Activated naive CD8-positive, alpha-beta T cell treated with anti-CD3 and anti-CD28 coated beads for 36 hours (primary cell): ENCODE measurements at regions not wholly inside any gene's neighbourhood (a gene's known extent, or its start where the extent isn't known, plus 50 kb on each side); places are given as distances from the start of the nearest gene placed in this dataset.

Source experiments
- DNase-seq: peaks from one replicate; pipeline ENCODE4 v3.0.0; 2021
- H3K27ac Mint-ChIP-seq: one replicate; pipeline ENCODE4 v1.8.0; 2022; ENCODE audit warnings: mild to moderate bottlenecking, moderate library complexity, mixed read lengths
- H3K27me3 Mint-ChIP-seq: one replicate; pipeline ENCODE4 v1.8.0; 2022; ENCODE audit warnings: mild to moderate bottlenecking, mixed read lengths
- H3K36me3 Mint-ChIP-seq: one replicate; pipeline ENCODE4 v1.8.0; 2021; ENCODE audit warnings: mild to moderate bottlenecking, mixed read lengths
- H3K4me1 Mint-ChIP-seq: one replicate; pipeline ENCODE4 v1.8.0; 2021; ENCODE audit warnings: mixed read lengths
- H3K4me3 Mint-ChIP-seq: one replicate; pipeline ENCODE4 v1.8.0; 2022; ENCODE audit warnings: mild to moderate bottlenecking, moderate library complexity, mixed read lengths
- H3K9me3 Mint-ChIP-seq: one replicate; pipeline ENCODE4 v1.8.0; 2022; ENCODE audit warnings: mixed read lengths

DNA sequence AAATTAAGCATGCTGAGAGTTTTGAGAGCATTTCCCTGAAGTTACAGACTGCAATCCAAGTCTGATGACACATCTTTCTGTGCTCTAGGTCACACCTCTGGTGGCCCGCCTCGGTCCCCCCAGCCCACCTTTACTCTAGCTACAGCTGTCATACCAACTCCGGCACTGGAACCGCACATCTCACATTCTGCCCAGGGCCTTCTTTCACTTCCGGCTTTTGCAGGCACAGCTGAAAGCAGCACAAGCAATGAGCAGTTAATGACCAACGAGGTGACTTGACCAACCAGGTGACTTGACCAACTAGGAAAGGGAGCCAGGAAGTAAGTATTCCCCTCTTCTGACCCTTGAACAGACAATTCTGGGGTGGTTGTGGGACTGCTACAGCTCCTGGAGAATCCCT lies 88.6 kb upstream of the MOCS1 start:
- Mint-ChIP-seq H3K36me3 (no peaks in the 10 kb centered on the region), H3K27ac (no peak overlapping the region), H3K9me3 (peaks cover 15% of the 10 kb centered on the region), H3K4me1 (no peaks in the 10 kb centered on the region), H3K27me3 (peaks cover 26% of the 10 kb centered on the region), H3K4me3 (no peak overlapping the region)
- DNase-seq, result no peak

DNA sequence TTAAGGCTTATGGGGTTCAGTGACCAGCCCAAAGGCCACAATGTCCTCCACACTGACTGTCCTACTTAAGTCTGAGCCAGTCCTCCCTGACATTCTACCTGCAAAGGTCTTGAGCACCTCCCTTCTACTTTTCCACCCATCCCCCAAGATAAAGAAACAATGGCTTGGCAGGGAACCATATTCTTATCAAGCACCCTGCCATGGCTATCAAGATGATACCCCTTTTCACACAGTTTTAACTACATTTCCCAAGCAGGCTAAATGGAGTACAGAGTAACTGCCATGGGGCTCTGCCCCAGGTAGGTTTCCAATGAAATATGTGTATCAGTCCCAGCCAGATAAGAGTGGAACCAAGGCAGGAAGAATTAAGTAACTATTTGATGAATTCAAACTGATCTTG lies 85.9 kb upstream of the MOCS1 start:
- no peaks in the 10 kb centered on the region for H3K36me3 Mint-ChIP-seq
- no peaks in the 10 kb centered on the region for H3K4me1 Mint-ChIP-seq
- H3K27ac Mint-ChIP-seq, result no peak overlapping the region
- no peak overlapping the region for H3K4me3 Mint-ChIP-seq
- H3K9me3 Mint-ChIP-seq, result peaks cover 22% of the 10 kb centered on the region
- H3K27me3 Mint-ChIP-seq, result peaks cover 28% of the 10 kb centered on the region
- no peak for DNase-seq

DNA sequence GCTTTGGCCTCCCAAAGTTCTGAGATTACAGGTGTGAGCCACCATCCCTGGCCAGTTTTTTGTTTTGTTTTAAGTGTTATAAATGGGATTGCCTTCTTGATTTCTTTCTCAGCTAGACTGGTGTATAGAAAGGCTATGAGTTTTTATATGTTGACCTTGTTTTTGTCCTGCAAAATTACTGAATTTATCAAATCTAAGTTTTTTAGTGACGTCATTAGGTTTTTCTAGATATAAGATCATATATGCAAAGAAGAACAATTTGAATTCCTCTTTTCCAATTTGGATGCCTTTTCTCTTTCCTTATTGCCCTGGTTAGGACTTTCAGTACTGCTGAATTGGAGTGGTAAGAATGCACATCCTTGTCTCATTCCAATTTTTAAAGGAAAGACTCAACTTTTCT lies 81.3 kb upstream of the MOCS1 start:
- no peaks in the 10 kb centered on the region for H3K4me1 Mint-ChIP-seq
- peaks cover 22% of the 10 kb centered on the region for H3K9me3 Mint-ChIP-seq
- H3K4me3 Mint-ChIP-seq, result no peak overlapping the region

DNA sequence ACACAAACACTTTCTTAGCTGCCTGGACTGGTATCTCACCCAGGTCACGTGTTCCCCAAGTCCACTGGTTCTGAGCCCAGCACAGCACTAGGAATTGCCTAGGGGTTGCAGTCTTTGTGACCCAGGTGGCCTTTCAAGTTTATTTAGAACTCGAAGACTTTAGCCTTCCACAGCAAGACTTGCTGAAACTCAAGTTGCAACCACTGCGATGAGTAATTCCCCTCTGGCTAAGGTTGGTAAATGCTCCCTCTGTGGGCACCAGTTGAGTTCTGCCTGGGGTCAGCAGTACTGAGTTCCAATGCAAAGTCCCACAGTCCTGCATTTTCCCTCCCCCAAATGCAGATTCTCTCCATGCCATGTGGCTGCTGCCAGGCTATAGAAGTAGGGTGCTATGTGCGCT lies 77.6 kb upstream of the MOCS1 start:
- peaks cover 4% of the 10 kb centered on the region for H3K9me3 Mint-ChIP-seq
- H3K27ac Mint-ChIP-seq, result no peak overlapping the region
- peaks cover 20% of the 10 kb centered on the region for H3K27me3 Mint-ChIP-seq
- H3K4me3 Mint-ChIP-seq, result no peak overlapping the region
- H3K4me1 Mint-ChIP-seq, result no peaks in the 10 kb centered on the region
- DNase-seq, result no peak
- no peaks in the 10 kb centered on the region for H3K36me3 Mint-ChIP-seq

More for the DNA sequence above, 81.3 kb upstream of the MOCS1 start:
- no peak for DNase-seq
- Mint-ChIP-seq H3K27ac (no peak overlapping the region), H3K27me3 (peaks cover 26% of the 10 kb centered on the region), H3K36me3 (no peaks in the 10 kb centered on the region)

DNA sequence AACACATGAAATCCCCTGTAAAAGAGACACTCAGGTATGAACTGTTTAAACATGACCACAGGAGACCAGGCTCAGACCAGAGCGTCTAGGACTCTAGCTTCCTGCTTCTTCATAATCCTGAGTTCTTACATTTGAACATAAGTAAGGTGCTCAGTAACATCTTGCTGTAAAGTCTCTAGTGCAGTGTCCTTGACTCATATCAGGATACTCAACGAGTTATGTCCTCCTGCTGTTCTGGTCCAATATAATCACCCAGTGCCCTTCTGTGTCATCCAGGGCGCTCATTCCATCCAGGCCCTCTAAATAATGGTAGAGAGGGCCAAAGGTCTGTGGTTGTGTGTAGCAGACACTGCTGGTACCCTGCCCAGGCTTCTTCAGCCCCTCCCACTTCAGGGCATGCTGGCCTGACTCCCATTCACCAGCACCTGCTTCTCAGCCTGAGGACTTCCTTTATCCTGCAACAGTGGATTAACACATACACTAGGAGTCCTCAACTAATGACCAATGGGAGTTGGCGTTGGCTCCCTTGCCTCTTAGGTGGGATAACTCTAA lies 66.8 kb upstream of the MOCS1 start:
- Mint-ChIP-seq H3K4me3 (no peak overlapping the region), H3K27me3 (peaks cover 25% of the 10 kb centered on the region), H3K36me3 (no peaks in the 10 kb centered on the region), H3K9me3 (peaks cover 14% of the 10 kb centered on the region), H3K27ac (no peak overlapping the region), H3K4me1 (no peaks in the 10 kb centered on the region)
- no peak for DNase-seq

DNA sequence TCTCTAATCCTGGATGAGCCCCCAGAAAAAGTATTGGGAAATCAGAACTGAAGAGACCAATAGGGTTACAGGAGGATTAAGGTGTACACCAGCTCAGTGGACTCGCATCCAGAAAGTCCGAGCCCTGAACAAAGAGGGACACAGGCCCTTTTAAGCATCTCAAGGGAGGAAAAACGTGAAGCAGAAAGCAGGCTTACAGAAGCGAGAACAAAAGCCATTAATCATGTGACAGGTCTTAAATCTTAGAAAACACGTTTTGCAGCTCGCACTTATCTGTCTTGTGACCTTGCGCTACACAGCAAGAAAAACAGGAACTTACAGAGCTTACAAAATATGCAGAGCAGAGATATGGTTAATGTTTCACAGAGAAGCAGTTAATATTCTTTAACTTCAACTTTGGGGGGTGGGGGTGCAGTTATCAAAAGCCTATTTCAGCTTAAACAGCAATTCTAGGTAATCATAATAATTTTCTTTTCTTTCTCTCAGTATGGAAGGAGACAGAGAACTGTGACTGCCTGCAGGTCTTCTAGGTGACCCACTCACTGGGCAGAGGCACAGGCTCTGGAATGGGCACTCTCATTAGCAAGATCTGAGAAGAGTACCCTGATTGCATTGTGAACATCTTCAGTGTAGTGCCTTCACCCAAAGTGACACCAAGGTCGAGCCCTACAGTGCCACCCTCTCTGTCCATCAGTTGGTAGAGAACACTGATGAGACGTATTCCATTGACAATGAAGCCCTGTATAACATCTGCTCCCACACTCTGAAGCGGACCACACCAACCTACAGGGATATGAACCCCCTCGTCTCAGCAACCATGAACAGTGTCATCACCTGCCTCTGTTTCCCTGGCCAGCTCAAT lies 65.0 kb upstream of the MOCS1 start:
- no peaks in the 10 kb centered on the region for H3K36me3 Mint-ChIP-seq
- no peaks in the 10 kb centered on the region for H3K4me1 Mint-ChIP-seq
- peaks cover 14% of the 10 kb centered on the region for H3K9me3 Mint-ChIP-seq
- no peak overlapping the region for H3K4me3 Mint-ChIP-seq
- H3K27me3 Mint-ChIP-seq, result peaks cover 18% of the 10 kb centered on the region
- no peak for DNase-seq
- no peak overlapping the region for H3K27ac Mint-ChIP-seq

DNA sequence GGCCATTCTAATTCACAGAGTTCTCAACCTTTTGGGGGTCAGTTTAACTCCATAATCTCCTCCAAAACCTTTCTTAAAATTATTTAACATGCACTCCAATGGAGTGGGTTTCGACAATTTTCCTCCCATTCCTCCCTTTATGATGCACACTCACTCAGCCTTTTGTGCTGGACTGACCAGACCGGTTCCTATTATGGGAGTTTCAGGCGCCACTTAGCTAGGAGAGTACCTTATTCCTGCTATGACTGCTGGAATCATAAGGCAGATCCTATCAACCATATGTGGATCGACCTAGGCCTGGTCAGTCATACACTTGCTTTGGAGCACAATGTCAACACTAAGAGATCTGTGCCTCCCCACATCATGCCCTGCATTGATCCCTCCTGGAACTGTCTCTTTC lies 63.9 kb upstream of the MOCS1 start:
- no peak overlapping the region for H3K4me3 Mint-ChIP-seq
- H3K4me1 Mint-ChIP-seq, result no peaks in the 10 kb centered on the region
- H3K36me3 Mint-ChIP-seq, result no peaks in the 10 kb centered on the region
- peaks cover 13% of the 10 kb centered on the region for H3K27me3 Mint-ChIP-seq
- peaks cover 18% of the 10 kb centered on the region for H3K9me3 Mint-ChIP-seq
- no peak overlapping the region for H3K27ac Mint-ChIP-seq
- no peak for DNase-seq

DNA sequence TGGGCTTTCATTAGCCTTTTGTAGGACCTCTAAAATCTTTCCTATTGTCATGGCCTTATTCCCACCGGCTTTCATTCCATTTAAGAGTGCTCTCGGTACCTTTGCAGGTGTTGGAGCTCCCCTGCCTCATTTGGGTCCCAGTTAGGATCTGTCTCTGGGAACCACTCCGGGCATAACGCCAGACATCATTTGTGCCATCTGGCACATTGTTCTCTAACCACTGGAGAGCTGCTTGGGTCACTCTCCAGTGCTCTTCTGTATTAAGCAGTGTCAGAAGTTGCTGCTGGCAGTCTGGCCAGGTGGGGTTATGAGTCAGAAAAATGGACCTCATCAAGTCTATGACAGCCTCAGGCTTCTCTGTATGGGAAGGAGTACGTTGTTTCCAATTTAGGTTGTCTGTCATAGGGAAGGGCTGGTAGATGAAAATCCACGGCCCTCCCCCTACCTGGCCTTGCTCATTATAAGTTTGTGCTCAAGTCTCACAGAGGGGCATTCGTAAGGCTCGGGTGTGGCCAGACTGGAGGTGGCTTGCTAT lies 62.9 kb upstream of the MOCS1 start:
- H3K4me3 Mint-ChIP-seq, result no peak overlapping the region
- no peak overlapping the region for H3K27ac Mint-ChIP-seq
- H3K4me1 Mint-ChIP-seq, result no peaks in the 10 kb centered on the region
- H3K36me3 Mint-ChIP-seq, result no peaks in the 10 kb centered on the region
- peaks cover 24% of the 10 kb centered on the region for H3K9me3 Mint-ChIP-seq
- no peak for DNase-seq
- peaks cover 13% of the 10 kb centered on the region for H3K27me3 Mint-ChIP-seq

DNA sequence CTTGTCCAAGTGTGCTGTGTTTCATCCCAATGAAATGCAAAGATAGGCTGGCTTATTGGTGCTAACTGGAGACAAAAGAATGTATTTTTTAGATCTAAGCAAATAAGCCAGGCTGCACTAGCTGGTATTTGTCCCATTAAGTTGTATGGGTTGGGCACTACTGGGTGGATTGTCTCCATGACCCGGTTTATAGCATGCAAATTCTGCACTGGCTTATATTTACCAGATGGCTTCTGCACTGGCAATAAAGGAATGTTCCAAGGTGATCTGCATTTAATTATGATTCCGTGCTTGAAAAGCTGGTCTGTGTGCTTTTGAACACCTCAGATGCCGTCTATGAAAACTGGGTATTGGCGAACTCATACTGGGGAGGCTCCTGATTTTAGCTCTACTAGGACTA lies 61.4 kb upstream of the MOCS1 start:
- DNase-seq, result no peak
- H3K4me3 Mint-ChIP-seq, result no peak overlapping the region
- no peaks in the 10 kb centered on the region for H3K4me1 Mint-ChIP-seq
- no peaks in the 10 kb centered on the region for H3K36me3 Mint-ChIP-seq
- peaks cover 24% of the 10 kb centered on the region for H3K9me3 Mint-ChIP-seq
- peaks cover 13% of the 10 kb centered on the region for H3K27me3 Mint-ChIP-seq
- H3K27ac Mint-ChIP-seq, result no peak overlapping the region

- no peak for DNase-seq
- Mint-ChIP-seq H3K36me3 (no peaks in the 10 kb centered on the region), H3K4me3 (no peak overlapping the region), H3K27me3 (peaks cover under 1% of the 10 kb centered on the region), H3K9me3 (peaks cover 12% of the 10 kb centered on the region), H3K4me1 (no peaks in the 10 kb centered on the region), H3K27ac (no peak overlapping the region)
Measured at GRCh38 chr6:39992861-39993622, 58.8 kb upstream of the MOCS1 start.
